HG02642 (cell line): ENCODE measurements at regions not wholly inside any gene's neighbourhood (a gene's known extent, or its start where the extent isn't known, plus 50 kb on each side); places are given as distances from the start of the nearest gene placed in this dataset.

Source experiments
- ATAC-seq: cut with Tn5 transposase; IDR thresholded peaks from one replicate; pipeline ENCODE4 v1.9.1; 2021; ENCODE audit warnings: mild to moderate bottlenecking; ENCODE audit not compliant: unreplicated experiment, poor library complexity

DNA sequence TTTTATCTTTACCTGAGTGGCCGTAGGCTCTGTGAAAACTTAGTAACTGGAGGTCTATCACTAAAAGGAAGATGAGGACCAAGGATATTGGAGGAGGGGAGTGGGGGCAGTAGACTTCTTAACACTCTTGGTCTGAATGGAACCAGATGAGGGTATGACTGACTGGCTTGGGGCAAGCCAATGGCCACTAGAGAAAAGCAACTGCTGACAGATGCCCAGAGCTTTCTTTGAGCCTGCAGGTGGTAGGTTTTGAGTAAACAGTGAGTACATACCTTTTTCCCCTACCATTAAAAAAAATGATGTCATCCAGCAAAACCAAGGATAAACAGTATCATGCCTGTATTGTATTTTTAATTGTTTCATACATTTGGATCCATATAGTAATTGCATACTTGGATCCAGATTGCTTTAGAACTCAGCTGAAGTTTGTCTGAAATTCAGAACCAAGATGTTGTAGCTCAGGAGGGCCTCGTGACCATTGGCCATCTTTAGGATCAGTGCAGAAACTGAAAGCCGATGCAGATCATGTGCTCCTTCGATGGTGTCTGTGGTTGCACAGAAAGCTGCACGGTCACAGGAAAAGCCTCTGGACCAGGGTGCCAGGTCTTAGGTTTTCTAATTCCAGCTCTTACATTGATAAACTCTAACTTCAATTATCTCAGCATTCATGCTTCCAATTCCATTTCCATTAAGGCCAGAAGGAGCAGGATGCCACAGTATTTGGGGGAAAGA, 131.0 kb downstream of the PDGFRA start:
- no peak for ATAC-seq

DNA sequence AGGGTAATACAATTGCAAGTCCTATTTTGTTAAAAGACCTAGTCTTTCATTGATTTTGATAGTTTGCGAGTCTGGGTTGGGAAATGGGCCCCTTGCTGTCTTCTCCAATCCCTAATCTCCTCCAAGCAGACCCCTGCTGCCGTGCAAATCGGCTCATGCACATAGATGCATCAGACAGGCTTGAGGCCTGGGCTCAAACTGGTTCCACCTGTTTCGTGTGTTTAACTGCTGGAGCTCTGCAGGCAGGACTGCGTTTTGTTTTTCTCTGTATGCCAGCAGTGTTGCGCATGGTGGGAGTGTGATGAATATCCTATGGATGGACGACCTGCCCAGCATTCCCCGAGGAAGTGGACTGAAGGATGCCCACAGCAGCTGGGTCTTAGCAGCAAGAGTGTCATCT, 133.9 kb downstream of the PDGFRA start:
- ATAC-seq: no peak

DNA sequence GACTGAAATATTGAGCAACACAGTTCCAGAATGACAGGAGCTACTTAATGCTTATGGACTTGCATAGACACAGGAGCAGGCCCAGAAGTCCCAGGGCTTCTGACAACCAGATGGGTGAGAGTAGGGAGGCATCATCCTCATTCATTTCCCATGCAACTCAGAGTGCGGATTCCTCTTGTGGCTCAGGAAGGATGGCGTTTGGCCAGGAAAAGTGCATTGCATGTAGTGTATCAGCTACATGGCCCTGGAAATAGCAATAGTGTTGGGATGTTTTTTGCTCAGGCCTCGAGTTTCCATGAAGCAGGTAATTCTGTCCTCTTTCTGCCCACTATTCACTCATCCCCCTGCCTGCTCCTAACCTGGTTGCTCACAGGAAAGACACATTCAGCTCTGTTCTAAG, 136.6 kb downstream of the PDGFRA start:
- ATAC-seq: no peak

DNA sequence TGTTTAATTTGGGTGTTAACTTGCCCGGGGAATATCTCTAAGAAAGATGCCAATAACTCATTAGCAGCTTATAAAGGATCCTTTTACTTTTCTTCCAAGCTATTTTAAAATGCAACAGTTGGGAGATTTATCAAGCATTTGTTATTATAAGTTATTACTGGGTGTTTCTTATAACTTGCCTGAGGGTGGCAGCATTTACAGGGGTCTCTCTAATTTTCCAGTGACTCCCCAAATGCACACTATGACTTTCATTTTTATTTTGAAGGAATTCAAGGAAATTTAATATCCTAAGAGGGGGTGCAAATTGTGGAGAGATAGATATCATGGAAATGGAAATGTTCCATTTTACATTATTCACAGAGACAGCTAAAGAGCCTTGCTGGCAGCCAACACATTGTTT, 138.0 kb downstream of the PDGFRA start:
- no peak for ATAC-seq

DNA sequence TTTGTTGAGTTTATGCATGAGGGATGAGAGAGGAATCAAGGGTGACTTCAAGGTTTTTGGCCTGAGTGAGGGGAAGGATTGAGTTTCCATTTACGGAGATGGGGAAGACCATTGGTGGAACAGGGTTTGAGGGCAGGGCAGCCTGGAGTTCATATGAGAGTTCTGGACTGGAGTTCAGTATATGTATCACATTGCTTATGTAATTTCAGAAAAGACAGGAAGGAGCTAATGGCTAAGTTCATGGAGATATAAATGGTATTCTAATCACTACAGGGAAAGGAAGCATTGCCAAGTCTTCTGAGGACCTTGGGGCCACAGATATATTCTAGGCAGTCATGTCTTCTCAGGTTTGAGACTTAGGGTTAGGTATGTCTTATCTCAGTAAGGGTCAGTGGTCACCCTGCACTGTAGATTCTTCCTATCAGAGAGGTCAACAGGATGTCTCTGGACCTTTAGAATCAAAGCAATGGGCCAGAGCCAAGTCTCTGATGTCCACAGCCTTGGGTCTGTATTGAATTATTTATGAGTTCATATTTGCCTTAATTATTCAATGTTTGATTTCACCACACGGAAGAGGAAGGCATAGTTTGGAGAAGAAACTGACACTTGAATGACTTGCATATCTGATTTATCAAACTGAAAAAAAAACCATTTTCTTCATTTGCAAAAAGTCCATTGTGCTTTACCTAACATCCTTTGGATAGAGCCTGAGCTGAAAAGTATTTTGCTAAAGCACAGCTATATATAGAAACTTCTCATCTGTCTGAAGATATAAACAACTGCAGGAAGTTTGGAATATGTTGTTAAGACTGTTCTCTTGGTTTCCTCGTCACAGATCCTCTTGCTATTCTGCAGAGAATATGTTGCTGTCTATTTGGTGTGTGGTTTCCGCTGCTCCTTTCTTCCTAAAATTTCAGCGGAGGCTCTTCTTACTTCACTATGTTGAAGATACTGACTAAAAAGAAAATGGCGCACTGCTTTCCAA, 139.5 kb downstream of the PDGFRA start:
- no peak for ATAC-seq

DNA sequence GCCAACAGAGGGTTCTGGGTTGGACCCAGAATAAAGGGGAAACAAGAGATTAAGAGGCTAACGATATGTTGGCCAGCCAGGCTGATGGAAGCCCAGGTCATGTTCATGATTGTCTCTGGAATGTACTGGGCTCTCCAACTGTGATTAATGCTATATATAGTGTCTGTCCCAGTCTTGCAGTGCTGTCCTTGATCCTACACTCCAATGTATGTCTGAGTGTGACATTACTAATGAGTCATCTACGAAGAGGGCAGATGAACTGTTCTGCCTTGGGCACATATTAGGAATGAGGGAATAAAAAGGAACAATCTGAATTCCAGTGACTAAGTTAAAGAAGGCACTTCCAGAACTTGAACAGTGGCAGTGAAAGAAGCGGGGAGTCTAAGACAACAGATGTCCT, 142.1 kb downstream of the PDGFRA start:
- no peak for ATAC-seq

DNA sequence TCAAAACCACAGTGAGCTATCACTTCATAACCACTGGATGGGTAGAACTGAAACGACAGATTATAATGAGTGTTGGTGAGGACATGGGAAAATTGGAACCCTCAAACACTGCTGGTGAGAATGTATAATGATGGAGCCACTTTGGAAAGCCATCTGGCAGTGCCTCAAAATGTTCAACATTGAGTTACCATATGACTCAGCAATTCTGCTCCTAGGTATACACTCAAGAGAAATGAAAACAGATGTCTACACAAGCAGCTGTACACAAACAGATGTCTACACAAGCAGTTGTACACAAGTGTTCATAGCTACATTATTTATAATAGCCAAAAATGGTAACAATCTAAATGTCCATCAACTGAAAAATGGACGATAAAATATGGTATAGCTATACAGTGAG, 143.9 kb downstream of the PDGFRA start:
- ATAC-seq: no peak

DNA sequence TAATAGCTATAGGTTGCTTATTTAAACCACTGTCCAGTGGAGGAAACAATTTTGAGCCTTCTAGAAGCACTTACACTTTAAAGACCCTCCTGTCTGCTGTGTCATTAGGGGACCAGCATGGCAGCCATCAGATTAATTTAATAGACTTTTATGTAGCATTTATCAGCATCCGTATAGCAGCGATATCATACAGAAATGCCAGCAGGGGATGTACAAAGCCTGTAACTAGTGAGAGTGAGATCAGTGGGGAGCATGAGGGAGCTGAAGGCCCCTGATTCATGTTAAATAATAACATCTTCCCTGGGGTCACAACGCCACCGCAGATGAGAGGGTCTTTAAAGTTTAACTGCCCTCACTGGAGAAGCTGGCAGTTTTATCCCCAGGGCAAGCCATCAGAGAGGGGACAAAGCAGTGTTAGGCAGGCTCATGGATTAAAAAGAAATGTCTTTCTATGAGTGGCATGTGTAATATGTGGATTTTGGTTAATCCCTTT, 144.7 kb downstream of the PDGFRA start:
- no peak for ATAC-seq

DNA sequence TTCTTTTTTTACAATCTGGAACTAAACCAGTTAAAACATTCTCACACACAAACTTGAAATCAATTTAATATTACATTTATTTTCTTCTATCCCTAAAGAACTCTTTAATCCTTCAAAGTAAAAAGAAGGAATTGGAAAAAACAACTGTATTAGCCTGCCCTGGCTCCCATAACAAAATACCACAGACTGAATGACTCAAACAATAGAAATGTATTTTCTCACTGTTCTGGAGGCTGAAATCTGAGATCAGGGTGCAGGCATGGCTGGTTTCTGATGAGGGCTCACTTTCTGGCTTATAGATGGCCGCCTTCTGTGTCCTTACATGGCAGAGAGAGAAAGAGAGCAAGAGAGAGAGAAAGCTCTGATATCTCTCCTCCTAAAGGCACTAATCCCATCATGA, 149.4 kb downstream of the PDGFRA start:
- no peak for ATAC-seq

DNA sequence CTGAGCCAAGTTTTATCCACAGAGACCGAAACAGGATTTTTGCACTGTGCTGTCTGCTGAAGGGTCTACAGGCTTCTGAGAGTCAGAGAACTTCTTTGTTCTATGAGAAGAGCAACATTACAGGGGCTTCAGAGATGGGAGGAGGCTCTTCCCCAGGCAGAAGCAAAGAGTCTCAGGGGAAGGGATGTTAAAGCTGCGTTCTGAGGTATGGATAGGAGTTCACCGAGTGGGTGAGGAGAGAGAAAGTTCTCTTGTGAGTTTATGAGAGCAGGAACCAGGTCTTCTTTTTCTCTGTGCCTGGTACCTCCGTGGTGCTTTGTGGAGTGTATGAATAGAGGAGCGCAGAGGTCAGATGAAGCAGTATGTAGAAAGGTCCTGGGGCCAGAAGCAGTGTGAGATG, 155.1 kb downstream of the PDGFRA start:
- no peak for ATAC-seq

DNA sequence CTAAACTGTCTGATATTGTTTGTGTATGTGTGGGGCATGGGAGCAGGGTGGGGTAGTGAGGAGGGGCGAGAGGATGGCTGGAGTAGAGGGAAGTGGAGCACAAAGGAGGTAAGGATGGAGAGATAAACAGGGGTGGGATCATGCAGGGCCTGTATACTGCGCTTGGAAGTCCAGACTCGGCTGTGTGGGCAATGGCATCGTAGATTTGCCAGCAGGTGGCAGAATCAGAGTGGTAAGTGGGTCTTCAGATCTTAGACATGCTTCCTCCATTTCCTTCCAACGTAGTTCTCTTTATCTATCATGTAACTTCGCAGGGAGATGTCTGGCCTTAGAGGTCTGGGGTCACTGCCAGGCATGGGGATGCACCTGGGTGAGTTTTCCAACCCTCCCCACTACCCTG, 155.5 kb downstream of the PDGFRA start:
- ATAC-seq: no peak

DNA sequence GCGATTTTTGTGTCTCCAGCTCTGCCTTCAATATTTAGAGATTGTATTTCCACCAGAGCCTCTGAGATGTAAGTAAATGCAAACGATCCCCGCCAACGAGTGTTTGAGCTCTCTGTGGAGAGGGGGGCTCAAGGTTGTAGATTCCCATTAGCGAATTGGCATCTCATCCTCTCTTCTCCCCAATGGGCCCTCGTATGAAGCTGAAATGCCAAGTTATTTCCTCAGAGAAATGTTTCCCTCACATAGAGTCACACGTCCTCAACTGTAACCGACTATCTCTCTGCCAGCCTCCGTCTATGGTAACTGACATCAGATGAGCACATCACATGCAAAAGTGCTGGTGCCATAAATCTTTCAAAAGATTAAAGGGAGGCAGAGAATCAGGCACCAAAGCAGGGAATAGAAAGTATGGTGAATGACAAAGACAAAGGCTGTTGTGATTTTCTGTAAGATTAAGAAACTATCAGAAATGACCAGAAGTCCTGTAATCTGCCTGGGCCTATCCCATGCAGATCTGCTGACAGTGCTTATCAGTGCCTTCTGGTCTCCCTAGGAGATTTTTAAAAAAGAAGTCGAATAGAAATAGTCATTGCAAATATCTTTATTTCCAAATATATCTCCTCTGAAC, 157.1 kb downstream of the PDGFRA start:
- ATAC-seq: no peak

DNA sequence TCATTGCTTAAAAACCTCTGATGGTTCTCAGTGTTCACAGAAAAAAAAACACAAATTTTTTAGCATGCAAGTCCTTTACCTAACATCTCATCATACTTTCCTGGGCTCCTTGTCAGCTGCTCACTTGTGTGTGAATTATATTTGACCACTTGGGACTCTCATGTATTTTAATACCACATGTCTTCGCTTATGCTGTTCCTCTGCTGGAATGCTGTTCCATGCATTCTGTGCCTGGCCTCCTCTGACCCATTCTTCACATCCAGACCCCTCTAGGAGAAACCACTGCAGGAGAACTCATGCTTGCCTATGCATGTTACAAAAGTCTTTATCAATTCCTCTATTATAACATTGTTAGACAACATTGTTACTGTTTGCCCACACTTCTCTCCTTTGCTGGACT, 157.6 kb downstream of the PDGFRA start:
- ATAC-seq: no peak

DNA sequence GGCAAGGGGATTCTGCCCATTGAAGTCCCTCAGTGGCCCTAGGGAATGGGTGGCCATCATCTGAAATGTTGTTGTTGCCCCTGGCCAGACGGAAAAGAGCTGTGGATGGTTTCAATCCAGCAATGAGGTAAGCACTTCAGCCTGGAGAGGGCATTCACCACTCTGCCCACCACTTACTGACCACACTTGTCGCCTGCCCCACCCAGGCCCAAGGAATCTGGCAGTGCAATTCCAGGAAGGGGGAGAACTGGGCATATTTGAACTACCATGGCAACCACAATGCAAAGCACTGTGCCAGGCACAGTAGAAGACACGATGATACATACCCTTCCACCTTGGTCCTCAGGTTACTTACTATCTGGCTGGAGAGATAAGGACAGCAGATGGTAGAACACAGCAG, 161.6 kb downstream of the PDGFRA start:
- no peak for ATAC-seq

DNA sequence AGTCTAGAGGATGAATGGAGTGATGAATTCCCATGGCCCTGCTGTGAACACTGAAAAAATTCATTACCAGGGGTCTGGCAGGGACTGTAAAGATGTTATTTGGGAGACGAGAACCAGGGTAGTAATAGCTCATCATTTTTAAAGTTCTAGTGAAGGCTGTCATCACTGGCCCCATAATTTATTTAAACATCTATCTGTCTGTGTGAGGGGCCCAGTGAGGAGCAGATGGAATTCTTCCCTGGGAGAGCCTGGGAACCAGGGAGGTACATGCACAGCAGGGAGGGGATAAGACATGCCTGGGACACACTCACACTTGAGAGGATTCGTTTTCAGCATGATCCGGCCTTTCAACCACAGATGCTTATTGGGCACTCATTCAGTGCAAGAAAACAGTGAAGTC, 162.0 kb downstream of the PDGFRA start:
- no peak for ATAC-seq

DNA sequence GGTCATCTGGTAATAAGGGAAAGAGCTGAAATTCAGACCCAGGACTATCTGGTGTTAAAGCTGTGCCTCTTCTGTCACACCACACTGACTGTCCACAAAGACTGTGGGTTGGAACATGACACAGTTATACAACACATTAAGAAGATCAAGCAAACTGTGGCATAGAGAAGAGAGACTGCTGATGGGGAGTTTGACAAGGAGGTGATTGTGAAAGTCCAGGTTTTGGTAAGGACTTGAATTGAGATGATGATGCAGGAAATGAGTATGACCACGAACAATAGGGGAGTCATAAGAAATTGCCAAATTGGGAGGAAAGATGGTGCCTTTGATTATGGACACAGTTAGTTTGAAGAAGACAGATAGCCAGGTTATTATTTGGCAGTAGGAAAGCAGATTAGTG, 163.4 kb downstream of the PDGFRA start:
- no peak for ATAC-seq

DNA sequence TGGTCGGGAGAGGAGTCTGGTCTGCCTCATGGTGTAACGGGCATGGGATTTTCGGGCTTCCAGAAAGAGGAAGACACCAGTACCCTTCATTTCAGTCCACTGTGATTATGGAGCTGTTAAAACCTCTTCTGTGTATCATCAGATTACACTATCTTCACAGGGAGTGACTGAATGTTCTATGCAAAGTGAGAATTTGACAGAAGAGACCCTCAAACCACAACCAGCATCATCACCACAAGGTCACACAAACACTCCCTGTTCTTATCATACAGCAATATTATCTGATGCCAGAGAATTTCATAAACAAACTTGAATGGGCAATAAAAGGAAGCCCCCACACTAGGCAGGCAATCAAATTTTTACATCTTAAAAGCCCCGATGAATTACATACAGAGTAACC, 164.2 kb downstream of the PDGFRA start:
- ATAC-seq: no peak

DNA sequence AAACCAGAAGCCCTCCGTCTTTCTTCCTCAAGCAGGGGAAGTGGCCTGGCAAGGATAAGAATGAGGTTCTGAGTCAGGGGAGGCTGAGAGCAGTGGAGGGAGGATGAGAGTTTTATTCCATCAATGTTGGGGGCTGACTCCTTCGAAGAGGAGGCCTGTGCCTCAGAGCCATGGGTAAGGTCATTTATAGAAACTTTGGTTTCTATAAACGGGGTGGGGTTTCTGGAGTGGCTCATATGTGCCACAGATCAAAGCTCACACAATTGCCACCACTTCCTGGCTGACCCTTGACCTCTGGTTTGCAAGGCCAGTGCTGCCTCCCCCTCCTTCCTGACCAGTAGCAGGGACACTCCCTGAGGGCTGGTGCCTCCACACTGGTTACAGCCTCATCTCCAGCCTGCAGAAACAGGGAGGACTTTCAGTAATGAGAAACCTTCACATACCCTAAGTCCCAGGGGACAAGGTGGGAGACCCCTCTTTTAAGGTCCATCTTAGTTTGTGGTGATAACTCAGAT, 166.0 kb downstream of the PDGFRA start:
- no peak for ATAC-seq

DNA sequence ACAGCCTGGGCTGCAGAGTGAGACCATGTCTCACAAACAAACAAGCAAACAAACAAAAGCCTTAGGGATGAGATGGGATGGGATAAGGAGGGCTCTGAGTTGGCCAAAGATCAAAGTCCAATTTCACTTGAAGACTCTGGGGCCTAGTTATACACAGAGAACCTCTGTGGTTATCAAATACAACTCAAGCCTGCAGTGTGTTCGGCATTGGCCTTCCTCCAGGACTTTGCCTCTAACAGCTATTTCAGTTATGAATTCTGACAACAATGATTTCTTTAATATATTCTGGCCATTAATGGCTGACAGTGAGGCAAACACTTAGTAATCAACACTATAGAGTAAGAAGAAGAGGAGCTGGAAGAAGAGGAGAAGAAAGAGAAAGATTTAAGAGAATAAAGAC, 171.1 kb downstream of the PDGFRA start:
- ATAC-seq: no peak

DNA sequence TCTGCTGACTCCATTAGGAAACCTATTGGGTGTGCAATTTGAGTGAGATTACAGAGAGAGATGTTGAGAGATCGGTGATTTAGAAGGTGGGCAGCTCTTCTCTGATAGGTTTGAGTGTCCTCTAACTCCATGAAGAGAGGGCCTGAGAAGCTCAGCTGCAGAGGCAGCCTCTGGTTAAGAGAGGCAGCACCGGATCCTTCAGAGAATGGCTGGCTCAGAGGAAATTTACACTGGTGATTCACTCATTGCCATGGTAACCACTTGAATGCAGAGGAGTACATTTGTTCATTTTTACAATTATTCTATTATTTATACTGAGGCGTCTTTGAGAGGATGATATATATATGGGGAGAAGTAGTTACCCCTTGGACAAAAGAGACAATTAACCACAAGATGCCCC, 171.7 kb downstream of the PDGFRA start:
- ATAC-seq: no peak
